Tibial nerve (tissue), 3 donors: ENCODE measurements at regions not wholly inside any gene's neighbourhood (a gene's known extent, or its start where the extent isn't known, plus 50 kb on each side); places are given as distances from the start of the nearest gene placed in this dataset.
"Not testable (repeated sequence)": the region's sequence is repeated elsewhere in the genome, so short reads cannot be mapped to it uniquely, and the experiment has no call there.

Source experiments
- POLR2A ChIP-seq, 2 donors: fragments of 450-650 bp; IDR thresholded peaks; one replicate each; pipeline ENCODE4 v1.6.1; 2017; ENCODE audit warnings: antibody characterized with exemption in 2 of 2, mild to moderate bottlenecking in 2 of 2, moderate library complexity in 2 of 2
- TF ChIP-seq, protein P1 (sequence below), 5 experiments: fragments of 200-600 bp in 3 of 5; fragments of 450-650 bp in 2 of 5; sonication (generic) in 3 of 5; IDR thresholded peaks; one replicate each; pipeline ENCODE4 v1.5.1; 2016 to 2019; ENCODE audit warnings: antibody characterized with exemption in 5 of 5, mild to moderate bottlenecking in 3 of 5, moderate library complexity in 2 of 5

DNA sequence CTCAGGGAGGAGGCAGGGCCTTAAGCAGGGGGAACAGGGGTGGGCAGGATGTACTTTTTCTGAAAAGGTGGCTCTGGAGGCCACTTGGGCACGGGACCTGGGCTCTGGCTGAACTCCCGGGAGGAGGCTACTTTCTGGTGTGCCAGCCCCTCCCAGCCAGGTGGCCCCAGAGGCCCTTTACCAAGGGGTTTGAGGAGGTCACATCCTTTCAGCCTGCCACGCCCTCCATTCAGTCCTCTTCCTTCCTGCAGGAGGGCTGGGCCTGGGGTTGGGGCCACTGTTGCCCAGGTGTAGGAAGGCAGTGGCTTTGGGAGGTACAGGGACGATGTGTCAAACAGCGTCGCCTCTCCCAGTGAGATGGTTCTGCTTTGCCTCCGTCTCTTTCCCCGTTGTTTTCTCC is 172.5 kb downstream of the ADRA2C start:
- not testable (repeated sequence) for TF ChIP-seq POLR2A (IDR thresholded peaks at IDR 0.05)
- TF ChIP-seq, protein P1, sequence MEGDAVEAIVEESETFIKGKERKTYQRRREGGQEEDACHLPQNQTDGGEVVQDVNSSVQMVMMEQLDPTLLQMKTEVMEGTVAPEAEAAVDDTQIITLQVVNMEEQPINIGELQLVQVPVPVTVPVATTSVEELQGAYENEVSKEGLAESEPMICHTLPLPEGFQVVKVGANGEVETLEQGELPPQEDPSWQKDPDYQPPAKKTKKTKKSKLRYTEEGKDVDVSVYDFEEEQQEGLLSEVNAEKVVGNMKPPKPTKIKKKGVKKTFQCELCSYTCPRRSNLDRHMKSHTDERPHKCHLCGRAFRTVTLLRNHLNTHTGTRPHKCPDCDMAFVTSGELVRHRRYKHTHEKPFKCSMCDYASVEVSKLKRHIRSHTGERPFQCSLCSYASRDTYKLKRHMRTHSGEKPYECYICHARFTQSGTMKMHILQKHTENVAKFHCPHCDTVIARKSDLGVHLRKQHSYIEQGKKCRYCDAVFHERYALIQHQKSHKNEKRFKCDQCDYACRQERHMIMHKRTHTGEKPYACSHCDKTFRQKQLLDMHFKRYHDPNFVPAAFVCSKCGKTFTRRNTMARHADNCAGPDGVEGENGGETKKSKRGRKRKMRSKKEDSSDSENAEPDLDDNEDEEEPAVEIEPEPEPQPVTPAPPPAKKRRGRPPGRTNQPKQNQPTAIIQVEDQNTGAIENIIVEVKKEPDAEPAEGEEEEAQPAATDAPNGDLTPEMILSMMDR (IDR thresholded peaks at IDR 0.05) = not testable (repeated sequence)
